Cardiac muscle cell (in vitro differentiated cells and primary cell): ENCODE measurements at regions not wholly inside any gene's neighbourhood (a gene's known extent, or its start where the extent isn't known, plus 50 kb on each side); places are given as distances from the start of the nearest gene placed in this dataset.
A peak's percentile ranks its signal among the peaks of the same experiment; 100 is the strongest.

Experiments used
- DNase-seq, 2 donors: peaks; one replicate each; pipeline versions ENCODE4 v3.0.0 to v3.0.0-alpha.2; 2010 to 2017; ENCODE audit warnings: low read depth in 1 of 2, low spot score in 1 of 2
- H3K27ac ChIP-seq: fragments of 200-600 bp; sonication (generic); 2 replicates; pipeline ENCODE4 v1.5.1; 2016
- H3K27me3 ChIP-seq: fragments of 200-600 bp; sonication (generic); 2 replicates; pipeline ENCODE4 v1.6.0; 2016; ENCODE audit warnings: control low read depth
- H3K36me3 ChIP-seq: fragments of 200-600 bp; sonication (generic); 2 replicates; pipeline ENCODE4 v1.5.1; 2016; ENCODE audit warnings: control low read depth
- H3K4me1 ChIP-seq: fragments of 200-600 bp; sonication (generic); 2 replicates; pipeline ENCODE4 v1.8.1; 2017; ENCODE audit warnings: low read depth, mild to moderate bottlenecking, mixed run types
- H3K4me3 ChIP-seq: fragments of 200-600 bp; sonication (generic); 2 replicates; pipeline ENCODE4 v1.5.1; 2016; ENCODE audit warnings: mild to moderate bottlenecking
- H3K9me3 ChIP-seq: fragments of 200-600 bp; sonication (generic); 2 replicates; pipeline ENCODE4 v1.5.1; 2017; ENCODE audit warnings: low read depth, mild to moderate bottlenecking, control low read depth
- CTCF ChIP-seq: IDR thresholded peaks from 2 replicates; pipeline ENCODE4 v1.5.1; 2012; ENCODE audit warnings: low read depth, mild to moderate bottlenecking, low read length

- Histone ChIP-seq H3K4me1 (peaks cover 39% of the 10 kb centered on the region), H3K27me3 (no peaks in the 10 kb centered on the region), H3K36me3 (no peaks in the 10 kb centered on the region), H3K4me3 (no peak overlapping the region), H3K9me3 (no peaks in the 10 kb centered on the region), H3K27ac (peak overlapping the region; percentile 94)
- no peak for TF ChIP-seq CTCF
- DNase-seq, result peak in 1 of 2 donors; percentile 77
These were observed 62.8 kb downstream of the IRF2BP2 start for GRCh38 chr1:234546890-234547788.

- no peak for DNase-seq
- no peak overlapping the region for H3K4me3 ChIP-seq
- H3K27me3 ChIP-seq, result no peaks in the 10 kb centered on the region
- TF ChIP-seq CTCF, result no peak
- no peaks in the 10 kb centered on the region for H3K9me3 ChIP-seq
- H3K27ac ChIP-seq, result peak overlapping the region; percentile 94
- H3K4me1 ChIP-seq, result peaks cover 39% of the 10 kb centered on the region
- H3K36me3 ChIP-seq, result no peaks in the 10 kb centered on the region
These were observed 63.6 kb downstream of the IRF2BP2 start for GRCh38 chr1:234546387-234546704.

GRCh38 chr1:234545517-234546386 is 64.2 kb downstream of the IRF2BP2 start:
- no peak for DNase-seq
- H3K36me3 ChIP-seq, result no peaks in the 10 kb centered on the region
- H3K4me1 ChIP-seq, result peaks cover 45% of the 10 kb centered on the region
- H3K27ac ChIP-seq, result peak overlapping the region; percentile 94
- H3K9me3 ChIP-seq, result no peaks in the 10 kb centered on the region
- H3K27me3 ChIP-seq, result no peaks in the 10 kb centered on the region
- TF ChIP-seq CTCF, result no peak
- no peak overlapping the region for H3K4me3 ChIP-seq

- peak; percentile 96 to 98 for DNase-seq
- Histone ChIP-seq H3K27me3 (no peaks in the 10 kb centered on the region), H3K4me1 (peaks cover 57% of the 10 kb centered on the region), H3K9me3 (no peaks in the 10 kb centered on the region), H3K4me3 (no peak overlapping the region), H3K27ac (peak overlapping the region; percentile 94), H3K36me3 (no peaks in the 10 kb centered on the region)
- TF ChIP-seq CTCF, result no peak
These were observed 65.2 kb upstream of the TARBP1 start for GRCh38 chr1:234544087-234544579.

GRCh38 chr1:234543442-234544086 is 64.6 kb upstream of the TARBP1 start:
- Histone ChIP-seq H3K9me3 (no peaks in the 10 kb centered on the region), H3K27me3 (no peaks in the 10 kb centered on the region), H3K36me3 (no peaks in the 10 kb centered on the region), H3K27ac (peak overlapping the region; percentile 94), H3K4me3 (no peak overlapping the region), H3K4me1 (peaks cover 63% of the 10 kb centered on the region)
- peak in 1 of 2 donors; percentile 53 for DNase-seq
- no peak for TF ChIP-seq CTCF
